Nephron progenitor cell (in vitro differentiated cells): ENCODE measurements at regions not wholly inside any gene's neighbourhood (a gene's known extent, or its start where the extent isn't known, plus 50 kb on each side); places are given as distances from the start of the nearest gene placed in this dataset.

Experiments used
- DNase-seq: peaks from one replicate; pipeline ENCODE4 v3.0.0; 2021
- H3K27ac Mint-ChIP-seq: 2 replicates; pipeline ENCODE4 v1.8.0; 2021; ENCODE audit warnings: mild to moderate bottlenecking, moderate library complexity, mixed read lengths
- H3K27me3 Mint-ChIP-seq: 2 replicates; pipeline ENCODE4 v1.8.0; 2021; ENCODE audit warnings: mild to moderate bottlenecking, low read depth, mixed read lengths; ENCODE audit not compliant: poor library complexity
- H3K36me3 Mint-ChIP-seq: 2 replicates; pipeline ENCODE4 v1.8.0; 2021; ENCODE audit warnings: low read depth, mixed read lengths
- H3K4me1 Mint-ChIP-seq: 2 replicates; pipeline ENCODE4 v1.8.0; 2021; ENCODE audit warnings: mixed read lengths
- H3K4me3 Mint-ChIP-seq: 2 replicates; pipeline ENCODE4 v1.8.0; 2021; ENCODE audit warnings: mild to moderate bottlenecking, moderate library complexity, mixed read lengths
- H3K9me3 Mint-ChIP-seq: 2 replicates; pipeline ENCODE4 v1.8.0; 2021; ENCODE audit warnings: mild to moderate bottlenecking, moderate library complexity, mixed read lengths
- CTCF ChIP-seq: fragments of 200-600 bp; sonication (generic); IDR thresholded peaks from 2 replicates; pipeline ENCODE4 v1.5.0; 2021; ENCODE audit warnings: antibody characterized with exemption

- no peak for DNase-seq
- Mint-ChIP-seq H3K4me1 (peaks cover 71% of the 10 kb centered on the region), H3K4me3 (no peak overlapping the region), H3K27ac (peak overlapping the region; percentile 32), H3K9me3 (no peaks in the 10 kb centered on the region), H3K36me3 (no peaks in the 10 kb centered on the region), H3K27me3 (peaks cover 8% of the 10 kb centered on the region)
- no peak for TF ChIP-seq CTCF
Observed at GRCh38 chr5:159511570-159511969, 181.3 kb upstream of the IL12B start.

GRCh38 chr5:159512064-159512463 lies 181.8 kb upstream of the IL12B start:
- Mint-ChIP-seq H3K27me3 (peaks cover 12% of the 10 kb centered on the region), H3K4me1 (peaks cover 71% of the 10 kb centered on the region), H3K36me3 (no peaks in the 10 kb centered on the region), H3K27ac (no peak overlapping the region), H3K9me3 (no peaks in the 10 kb centered on the region), H3K4me3 (no peak overlapping the region)
- TF ChIP-seq CTCF: no peak
- no peak for DNase-seq

DNA sequence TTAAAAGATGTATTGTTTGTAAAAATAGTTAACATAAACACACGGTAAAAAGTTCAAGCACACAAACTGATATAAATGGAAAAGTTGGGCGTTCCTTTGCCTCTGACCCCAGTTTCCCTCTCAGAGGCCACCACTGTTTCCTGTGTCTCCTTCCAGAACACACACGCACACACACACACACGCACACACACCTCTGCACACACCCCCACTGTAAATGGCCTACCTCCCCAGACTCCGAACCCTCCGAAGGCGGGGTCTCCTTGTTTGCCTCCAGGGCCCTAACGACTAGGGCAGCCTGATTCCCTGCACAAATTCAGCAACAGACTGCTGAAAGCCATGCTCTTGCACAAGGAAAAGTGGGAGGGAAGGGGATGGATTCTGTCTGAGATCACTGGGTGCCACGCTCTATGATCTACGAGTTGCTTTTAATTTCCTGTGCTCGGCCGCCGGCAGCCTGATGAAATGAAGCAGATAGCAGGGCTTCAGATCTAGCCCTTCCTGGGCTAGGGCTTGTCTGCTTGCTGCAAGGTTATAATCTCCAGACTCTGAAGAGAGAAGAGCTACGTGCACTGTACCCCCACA lies 184.0 kb upstream of the IL12B start:
- no peaks in the 10 kb centered on the region for H3K9me3 Mint-ChIP-seq

DNA sequence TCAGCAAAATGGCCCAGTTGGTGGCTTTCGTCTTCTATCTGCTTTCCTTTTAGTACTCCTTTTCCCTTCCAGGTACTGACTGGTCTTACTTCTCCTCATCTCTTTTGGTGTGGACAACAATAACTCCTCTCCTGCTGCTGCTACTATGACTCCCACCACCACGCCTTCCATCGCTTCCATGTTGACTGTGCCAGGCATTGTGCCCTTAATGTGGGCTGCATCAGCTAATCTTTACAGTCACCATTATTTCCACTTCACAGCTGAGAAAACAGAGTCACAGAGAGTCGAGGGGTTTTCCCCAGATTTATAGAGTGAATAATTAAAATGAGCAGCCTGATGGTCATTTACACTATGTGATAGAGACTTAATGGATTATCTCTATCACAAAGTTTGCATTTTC lies 184.9 kb upstream of the IL12B start:
- no peak for DNase-seq
- Mint-ChIP-seq H3K4me1 (peaks cover 54% of the 10 kb centered on the region), H3K4me3 (no peak overlapping the region), H3K9me3 (no peaks in the 10 kb centered on the region), H3K27ac (no peak overlapping the region), H3K36me3 (no peaks in the 10 kb centered on the region), H3K27me3 (peaks cover 18% of the 10 kb centered on the region)
- no peak for TF ChIP-seq CTCF

More for the DNA sequence above, 184.0 kb upstream of the IL12B start:
- TF ChIP-seq CTCF: no peak
- peak overlapping the region; percentile 22 for H3K4me3 Mint-ChIP-seq
- H3K36me3 Mint-ChIP-seq: no peaks in the 10 kb centered on the region
- peaks cover 18% of the 10 kb centered on the region for H3K27me3 Mint-ChIP-seq
- peak overlapping the region; percentile 47 for H3K27ac Mint-ChIP-seq
- H3K4me1 Mint-ChIP-seq: peaks cover 63% of the 10 kb centered on the region
- DNase-seq: peak; percentile 27

DNA sequence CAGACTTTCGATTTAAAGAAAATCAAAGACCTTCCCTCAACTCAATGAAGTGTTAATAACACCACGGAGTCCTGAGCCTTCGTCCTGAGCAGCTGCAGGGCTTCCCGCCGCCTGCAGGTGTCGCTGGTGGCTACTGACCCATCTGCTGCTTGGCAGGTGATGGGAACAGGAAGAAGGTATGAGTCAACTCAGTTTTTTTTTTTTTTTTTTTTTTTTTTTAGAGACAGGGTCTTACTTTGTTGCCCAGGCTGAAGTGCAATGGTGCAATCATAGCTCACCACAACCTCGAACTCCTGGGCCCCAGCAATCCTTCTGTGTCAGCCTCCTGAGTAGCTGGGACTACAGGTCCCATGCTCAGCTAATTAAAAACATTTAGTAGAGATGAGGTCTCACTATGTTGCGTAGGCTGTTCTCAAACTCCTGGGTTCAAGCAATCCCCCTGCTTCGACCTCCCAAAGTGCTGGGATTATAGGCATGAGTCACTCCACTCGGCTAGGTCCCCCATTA lies 185.7 kb upstream of the IL12B start:
- Mint-ChIP-seq H3K27ac (no peak overlapping the region), H3K36me3 (no peaks in the 10 kb centered on the region), H3K9me3 (no peaks in the 10 kb centered on the region), H3K4me1 (peaks cover 46% of the 10 kb centered on the region), H3K4me3 (no peak overlapping the region), H3K27me3 (peaks cover 18% of the 10 kb centered on the region)
- DNase-seq: peak; percentile 76
- TF ChIP-seq CTCF: peak; percentile 85

DNA sequence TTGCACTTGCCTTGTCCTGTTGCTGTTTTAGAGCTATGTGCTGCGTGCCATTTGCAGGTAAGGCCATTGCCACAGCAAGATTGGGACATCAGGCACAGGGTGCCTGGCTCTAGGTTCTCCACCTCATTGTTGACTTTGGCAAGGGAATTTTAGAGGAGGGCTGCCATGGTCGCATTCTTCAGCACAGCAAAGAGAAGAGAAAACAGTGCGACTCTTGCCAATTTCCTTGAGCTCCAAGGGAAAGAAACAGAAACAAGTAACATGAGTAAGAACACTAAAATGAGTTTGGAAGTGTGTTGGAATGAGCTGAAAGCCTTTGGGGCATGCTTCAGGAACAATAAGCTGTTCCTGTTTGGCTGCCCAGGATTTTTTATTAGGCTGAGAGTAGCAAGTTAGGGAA lies 188.1 kb upstream of the IL12B start:
- no peaks in the 10 kb centered on the region for H3K36me3 Mint-ChIP-seq
- no peak overlapping the region for H3K4me3 Mint-ChIP-seq
- no peak for DNase-seq
- peaks cover 30% of the 10 kb centered on the region for H3K4me1 Mint-ChIP-seq
- H3K27ac Mint-ChIP-seq: no peak overlapping the region
- peaks cover 18% of the 10 kb centered on the region for H3K27me3 Mint-ChIP-seq
- no peak for TF ChIP-seq CTCF
- no peaks in the 10 kb centered on the region for H3K9me3 Mint-ChIP-seq
